DMS79 treated with DMSO at 0.1 percent for 48 hours (cell line): ENCODE measurements at regions not wholly inside any gene's neighbourhood (a gene's known extent, or its start where the extent isn't known, plus 50 kb on each side); places are given as distances from the start of the nearest gene placed in this dataset.
A peak's percentile ranks its signal among the peaks of the same experiment; 100 is the strongest.
"Not testable (repeated sequence)": the region's sequence is repeated elsewhere in the genome, so short reads cannot be mapped to it uniquely, and the experiment has no call there.

Experiments used
- DNase-seq: peaks from one replicate; lab custom pipeline; 2025; lab: John Stamatoyannopoulos, UW

- no peak for DNase-seq
Measured at GRCh38 chr1:29772584-29773100, 536.3 kb downstream of the PTPRU start.

DNA sequence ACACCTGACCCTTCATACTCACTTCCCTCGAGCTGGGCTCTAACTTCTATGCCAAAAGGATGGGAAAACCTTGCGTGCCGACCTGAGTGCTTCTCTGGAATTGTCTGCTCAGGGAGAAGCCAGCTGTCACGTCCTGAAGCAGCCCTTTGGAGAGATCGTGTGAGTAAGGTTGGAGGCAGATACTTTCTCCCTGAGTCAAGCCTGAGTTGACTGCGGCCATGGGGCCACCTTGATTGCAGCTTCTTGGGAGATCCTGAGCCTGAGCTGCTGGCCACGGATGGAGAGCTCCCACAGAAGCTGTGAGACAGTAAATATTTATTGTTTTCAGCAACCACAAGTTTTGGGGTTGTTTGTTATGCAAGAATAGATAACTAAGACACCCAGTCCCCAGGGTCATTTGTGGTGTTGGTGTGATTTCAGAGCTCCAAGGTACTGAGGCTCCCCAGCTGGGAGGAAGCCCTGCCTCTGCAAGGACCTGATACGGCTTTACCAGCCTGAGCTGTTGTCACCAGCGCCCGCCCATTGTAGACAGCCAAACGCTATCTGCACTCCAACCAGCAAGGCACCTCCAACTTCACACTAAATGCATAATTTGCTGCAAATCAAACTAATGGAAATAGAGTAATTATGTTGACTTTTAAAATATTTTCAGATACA is 531.6 kb downstream of the PTPRU start:
- DNase-seq: no peak

DNA sequence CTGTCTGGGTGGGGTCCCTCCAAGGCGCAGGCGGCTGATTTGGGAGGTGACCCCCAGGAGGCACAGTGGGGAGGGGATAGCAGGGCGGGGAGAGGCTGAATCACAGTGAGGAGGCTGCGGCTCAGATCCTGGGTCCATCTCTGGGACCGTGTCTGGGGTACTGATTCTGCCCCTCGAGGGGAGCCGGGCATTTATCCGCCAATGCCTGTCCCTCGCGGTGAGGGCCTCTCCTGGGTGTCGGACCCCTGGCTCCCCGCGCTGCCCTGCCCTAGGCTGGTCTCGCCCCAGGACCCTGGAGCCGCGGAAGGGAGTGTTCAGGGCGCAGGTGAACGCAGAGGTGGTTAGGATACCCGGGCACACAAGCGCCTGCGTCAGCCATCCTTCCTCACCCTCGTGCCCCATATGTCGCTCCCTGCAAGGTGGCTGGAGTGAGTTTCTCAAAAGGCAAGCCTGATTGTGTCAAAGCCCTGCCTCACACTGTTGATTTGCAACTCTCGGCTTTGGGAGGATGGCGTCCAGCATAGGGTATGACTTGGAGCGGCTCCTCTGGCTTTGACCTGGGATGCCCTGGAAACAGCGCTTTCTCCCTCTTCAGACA is 530.9 kb downstream of the PTPRU start:
- no peak for DNase-seq

DNA sequence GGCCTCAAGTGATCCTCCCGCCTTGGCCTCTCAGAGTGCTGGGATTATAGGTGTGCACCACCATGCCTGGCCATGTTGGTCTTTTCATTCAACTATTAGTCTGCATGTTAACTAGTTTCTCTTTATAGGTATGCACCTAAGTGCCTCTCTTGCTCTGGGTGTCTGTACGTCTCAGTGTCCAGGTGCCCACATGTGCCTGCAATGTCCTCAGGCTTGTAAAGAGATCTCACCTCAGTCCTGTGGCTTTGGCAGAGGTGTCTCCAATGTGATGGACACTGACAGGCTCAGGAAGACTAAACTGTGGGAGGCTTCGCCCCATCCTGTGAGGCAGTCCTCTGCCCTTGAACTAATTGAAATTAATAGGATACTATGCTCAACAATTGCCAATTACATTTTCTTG is 526.3 kb downstream of the PTPRU start:
- no peak for DNase-seq

DNA sequence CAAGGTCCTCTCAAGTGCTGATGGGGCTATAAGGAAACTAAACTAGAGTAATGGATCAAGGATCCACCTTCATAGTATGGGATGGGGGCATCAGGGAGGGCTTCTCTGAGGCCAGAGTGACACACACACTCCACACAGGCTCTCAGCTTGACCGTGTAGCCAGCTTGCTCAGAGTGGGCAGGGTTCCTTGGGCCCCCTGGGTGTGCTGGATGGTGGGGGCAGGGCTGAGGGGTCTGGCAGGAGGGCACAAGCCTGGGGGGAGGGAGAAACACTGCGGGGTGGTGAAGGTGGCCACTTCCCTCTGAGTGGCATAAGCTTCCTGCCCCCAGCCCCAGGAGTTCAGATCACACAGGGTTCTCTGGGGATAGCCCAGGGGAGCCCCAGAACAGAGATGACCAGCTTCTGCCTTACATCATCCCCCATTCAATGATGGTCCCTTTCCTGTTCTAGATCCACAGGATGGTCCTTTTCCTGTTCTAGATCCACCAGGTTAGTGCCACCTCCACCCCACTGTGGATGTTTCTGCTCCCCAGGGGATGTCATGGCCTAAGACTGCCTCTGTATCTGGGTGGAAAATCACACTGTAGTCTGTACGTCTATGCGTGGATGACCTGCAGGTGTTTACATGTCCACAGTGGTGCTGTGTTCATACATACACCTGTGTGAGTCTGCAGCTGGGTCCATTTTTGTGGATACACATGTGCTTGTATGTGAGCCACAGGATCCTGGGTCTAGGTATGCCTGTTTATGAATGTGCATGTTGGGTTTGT is 525.0 kb downstream of the PTPRU start:
- DNase-seq: no peak

GRCh38 chr1:29760067-29760564 is 523.8 kb downstream of the PTPRU start:
- DNase-seq: no peak

DNA sequence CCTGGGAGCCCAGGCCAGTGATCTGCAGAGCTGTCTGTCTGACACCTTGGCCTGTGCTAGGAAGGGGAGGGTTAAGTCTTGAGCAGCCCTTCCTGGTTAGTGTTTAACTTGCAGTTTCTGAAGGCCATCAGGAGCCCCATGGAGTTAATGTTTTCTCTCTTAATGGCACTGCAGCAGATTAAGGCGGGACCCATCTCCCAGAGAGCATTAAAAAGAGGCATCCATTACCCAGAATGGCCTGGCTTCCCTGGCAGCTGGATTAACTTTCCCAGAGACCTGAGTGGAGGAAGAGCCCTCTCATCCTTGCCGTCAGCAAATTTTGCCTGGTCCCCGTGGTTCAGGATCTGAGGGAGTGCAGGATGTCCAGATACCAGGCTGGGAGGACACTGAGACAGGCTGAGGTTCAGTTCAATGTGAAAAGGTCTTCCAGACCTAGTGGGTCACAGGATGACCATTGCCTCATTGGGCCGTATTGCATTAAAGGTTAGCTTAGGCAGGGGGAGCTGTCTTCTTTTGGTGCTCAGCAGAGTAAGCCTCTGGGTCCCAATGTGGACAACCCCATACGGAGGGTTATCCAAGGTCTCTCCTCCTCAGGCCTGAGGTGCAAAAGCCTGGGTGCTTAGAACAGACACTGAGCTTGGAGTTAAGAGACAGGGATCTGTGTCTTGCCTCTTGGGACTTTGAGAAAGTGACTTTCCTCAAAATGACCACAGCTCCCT is 522.6 kb downstream of the PTPRU start:
- no peak for DNase-seq

DNA sequence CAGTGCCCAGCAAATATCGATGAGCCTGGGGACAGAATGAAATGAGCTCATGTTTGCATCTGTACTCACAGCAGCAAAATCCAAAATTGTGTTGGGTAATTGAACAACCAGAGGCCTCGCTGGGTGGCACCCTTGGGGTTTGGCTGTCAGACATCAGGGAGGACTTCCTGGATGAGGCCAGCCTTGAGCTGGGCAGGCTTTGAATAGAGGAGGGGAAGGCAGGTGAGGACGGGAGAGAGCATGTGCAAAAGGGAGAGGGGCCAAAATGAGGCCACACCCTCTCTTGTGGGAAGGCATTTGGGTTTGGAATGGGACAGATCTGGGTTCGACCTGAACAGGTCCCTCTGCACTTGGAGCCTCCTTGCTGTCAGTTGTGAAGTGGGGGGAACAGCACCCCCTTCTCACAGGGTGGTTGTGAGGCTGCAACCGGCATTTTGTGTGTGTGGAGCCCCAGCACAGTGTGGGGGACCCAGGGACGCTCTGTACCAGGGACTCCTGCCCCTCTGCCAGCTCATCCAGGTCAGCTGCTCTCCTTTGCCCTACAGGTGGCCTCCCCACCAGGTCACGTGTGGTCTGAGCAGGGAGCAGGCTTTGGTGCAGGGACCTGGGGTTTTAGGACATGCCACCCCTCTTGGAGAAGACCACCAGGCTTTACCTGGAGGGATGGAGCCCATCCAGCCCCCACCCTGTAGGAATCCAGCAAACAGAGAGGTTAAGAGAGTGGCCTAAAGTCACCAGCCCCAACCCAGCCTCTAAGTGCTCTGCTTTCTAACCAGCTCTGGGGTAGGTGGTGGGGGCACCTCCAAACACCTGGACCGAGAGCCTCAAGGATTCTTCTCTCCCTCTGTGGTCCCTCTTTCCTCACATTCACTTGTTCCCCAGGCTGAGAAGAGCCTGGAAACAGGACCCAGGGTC is 521.8 kb downstream of the PTPRU start:
- no peak for DNase-seq

DNA sequence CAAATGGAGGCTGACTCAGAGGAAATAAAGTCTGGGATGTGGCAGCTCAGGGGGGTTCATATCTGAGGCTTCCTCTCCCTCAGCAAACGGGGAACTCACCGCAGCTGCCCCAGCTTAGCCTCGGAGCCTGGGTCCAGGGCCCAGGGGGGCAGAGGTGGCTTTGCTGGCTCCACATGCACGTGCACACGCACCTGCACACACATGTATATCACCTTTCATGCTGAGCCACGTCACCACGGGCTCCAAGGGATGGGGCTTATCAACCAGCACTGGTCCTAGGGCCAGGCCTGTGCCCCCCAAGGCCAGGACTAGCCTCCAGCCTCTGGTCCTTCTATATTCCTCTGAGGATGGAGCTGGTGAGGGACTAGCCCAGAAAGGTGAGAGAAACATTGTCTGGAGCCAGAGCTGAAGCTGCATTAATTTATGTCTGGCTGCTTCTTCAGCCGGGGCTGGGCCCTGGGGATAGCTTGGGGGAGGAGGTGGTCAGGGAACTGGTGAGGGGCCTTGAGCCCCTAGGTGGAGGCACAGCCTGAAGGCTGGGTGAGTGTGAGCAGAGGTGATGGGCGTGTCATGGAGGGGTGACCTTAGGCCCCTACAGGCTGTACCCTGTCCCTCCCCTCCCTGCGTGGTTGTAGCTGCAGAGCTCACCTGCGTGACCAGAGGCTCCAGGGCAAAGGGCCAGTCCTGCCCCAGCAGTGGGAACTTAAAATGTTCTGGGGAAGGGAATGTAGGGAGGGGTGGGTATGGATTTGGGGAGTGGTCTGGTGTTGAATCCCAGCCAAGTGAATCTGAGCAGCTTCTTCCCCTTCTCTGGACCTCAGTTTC is 520.8 kb downstream of the PTPRU start:
- no peak for DNase-seq

DNA sequence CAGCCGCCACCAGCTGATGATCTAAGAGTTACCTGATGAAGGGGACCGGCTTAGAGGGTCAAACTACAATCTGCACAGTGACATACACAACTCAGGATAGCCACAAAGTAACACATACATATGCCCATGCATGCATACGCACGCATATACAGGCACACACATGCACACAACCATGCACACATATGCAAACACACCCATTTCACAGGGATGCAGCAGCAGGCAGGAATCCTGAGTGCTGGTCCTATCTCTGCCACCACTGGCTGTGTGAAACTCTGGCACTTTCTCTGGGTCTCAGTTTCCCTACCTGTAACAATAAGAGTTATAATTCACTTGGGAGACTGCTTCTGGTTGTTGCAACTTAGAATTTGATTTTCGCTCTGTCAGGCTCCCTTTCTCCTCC is 520.2 kb downstream of the PTPRU start:
- DNase-seq: no peak

- DNase-seq: no peak
Measured at GRCh38 chr1:29756085-29756484, 519.8 kb downstream of the PTPRU start.

DNA sequence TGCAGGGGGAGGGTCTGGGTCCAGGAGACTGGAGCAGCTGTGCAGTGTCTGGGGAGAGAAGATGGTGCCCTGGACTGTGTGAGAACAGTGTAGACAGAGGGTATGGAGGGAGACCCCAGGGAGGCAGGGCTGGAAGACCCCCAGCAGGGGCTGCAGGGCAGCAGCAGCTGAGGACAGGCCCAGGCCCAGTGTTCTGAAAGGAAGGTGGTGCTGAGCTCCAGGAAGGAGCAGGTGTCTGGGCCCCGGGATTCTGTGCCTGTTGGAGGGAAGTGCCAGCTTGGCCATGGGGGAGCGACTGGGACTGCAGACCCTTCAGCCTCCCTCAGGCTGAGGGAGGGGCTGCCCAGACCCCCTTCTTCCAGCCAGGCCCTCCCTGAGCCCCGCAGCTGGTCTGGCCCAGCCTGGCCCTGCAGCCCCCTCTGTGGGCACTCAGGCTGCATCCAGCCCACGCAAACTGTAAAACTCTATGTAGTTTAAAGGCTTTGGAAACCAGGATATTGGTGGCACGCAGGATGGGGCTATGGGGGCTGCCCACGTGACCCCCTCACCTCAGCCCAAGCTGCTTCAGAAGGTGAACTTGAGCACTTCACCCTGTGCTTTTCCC is 519.2 kb downstream of the PTPRU start:
- not testable (repeated sequence) for DNase-seq

DNA sequence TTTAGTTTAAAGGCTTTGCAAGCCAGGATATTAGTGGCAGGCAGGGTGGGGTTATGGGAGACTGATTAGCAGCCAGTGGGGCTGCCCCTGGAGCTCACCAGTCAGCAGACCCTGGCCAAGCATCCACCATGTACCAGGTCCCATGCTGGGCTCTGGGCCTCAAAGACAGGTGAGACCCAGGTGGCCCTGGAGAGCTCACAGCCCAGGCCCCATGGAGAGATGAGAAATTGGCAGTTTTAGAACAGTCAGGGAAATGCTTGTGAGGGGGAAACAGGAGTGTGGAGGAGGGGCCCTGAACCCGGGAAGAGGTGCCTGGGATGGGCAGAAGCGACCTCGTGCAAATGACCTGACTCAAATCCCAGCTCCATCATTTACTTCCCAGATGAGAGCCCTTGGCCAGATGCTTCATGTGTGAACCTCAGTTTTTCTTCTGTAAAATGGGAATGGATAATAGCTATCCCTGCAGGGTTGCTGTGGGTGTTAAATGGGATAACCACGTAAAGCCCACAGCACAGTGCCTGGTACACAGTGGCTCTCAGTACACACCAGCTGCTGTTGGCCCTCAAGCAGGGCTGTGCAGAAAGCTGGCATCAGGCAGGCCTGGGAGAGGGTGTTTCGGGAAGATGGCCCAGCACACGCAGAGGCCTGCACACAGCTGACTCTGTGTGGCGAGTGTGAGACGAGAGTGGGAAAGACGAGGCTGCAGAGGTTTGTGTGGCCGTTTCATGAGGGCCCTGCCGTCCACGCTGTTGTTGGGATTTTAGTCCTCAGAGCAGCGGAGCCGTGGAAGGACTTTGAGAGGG is 518.5 kb downstream of the PTPRU start:
- no peak for DNase-seq

DNA sequence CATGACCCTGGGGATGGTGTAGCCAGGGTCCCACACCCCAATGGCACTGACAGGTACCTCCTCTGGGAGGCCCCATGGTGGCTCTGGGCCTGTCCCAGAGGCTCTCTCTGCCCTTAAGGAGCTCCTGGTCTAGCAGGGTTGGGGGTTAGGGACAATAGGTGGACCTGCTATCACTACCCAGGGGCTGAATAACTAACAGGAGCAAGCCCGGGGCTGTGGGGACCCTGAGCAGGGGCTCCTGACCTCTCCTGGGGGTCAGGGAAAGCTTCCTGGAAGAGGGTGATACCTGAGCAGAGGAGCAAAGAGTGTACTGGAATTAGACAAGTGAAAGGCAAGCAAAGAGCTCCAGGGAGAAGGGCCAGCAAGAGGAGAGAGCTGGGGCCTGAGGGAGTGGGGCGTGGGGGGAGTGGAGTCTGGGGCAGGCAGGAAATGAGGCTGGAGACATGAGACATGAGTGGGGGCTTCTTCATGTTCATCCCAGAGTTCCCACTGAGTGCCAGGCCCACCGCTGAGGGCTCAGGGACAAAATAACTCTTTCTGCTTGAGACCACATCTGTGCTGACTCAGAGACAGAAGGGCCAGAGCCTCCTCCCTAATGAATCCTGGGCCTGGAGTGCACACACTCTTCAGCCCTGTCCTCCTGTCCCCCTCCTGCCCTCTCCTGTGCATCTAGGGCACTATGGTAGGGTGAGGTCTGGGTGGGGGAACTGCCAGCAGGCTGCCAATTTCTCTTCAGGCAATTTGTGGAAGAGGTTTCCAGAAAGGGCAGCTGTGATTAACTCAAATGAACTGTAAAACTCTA is 517.6 kb downstream of the PTPRU start:
- peak; percentile 76 for DNase-seq

- no peak for DNase-seq
Measured at GRCh38 chr1:29753244-29753643, 516.9 kb downstream of the PTPRU start.

GRCh38 chr1:29752141-29752540 is 515.8 kb downstream of the PTPRU start:
- DNase-seq: no peak

GRCh38 chr1:29749024-29749945 is 513.0 kb downstream of the PTPRU start:
- peak; percentile 96 for DNase-seq
